SU-DHL-6 (cell line): ENCODE measurements at regions not wholly inside any gene's neighbourhood (a gene's known extent, or its start where the extent isn't known, plus 50 kb on each side); places are given as distances from the start of the nearest gene placed in this dataset.

Experiments used
- EZH2phosphoT487 ChIP-seq: fragments of 200-600 bp; sonication (generic), shearing (Covaris generic); conservative IDR thresholded peaks from 2 replicates; pipeline ENCODE4 v1.6.1; 2018; ENCODE audit warnings: mild to moderate bottlenecking, antibody characterized with exemption, low read length, moderate library complexity, mixed read lengths
- TF ChIP-seq, protein P1 (sequence below): fragments of 200-600 bp; sonication (generic); IDR thresholded peaks from one replicate; pipeline ENCODE4 v1.5.1; 2017; ENCODE audit warnings: antibody characterized with exemption, mild to moderate bottlenecking, low read length, moderate library complexity; ENCODE audit not compliant: insufficient read depth, poor library complexity, severe bottlenecking

DNA sequence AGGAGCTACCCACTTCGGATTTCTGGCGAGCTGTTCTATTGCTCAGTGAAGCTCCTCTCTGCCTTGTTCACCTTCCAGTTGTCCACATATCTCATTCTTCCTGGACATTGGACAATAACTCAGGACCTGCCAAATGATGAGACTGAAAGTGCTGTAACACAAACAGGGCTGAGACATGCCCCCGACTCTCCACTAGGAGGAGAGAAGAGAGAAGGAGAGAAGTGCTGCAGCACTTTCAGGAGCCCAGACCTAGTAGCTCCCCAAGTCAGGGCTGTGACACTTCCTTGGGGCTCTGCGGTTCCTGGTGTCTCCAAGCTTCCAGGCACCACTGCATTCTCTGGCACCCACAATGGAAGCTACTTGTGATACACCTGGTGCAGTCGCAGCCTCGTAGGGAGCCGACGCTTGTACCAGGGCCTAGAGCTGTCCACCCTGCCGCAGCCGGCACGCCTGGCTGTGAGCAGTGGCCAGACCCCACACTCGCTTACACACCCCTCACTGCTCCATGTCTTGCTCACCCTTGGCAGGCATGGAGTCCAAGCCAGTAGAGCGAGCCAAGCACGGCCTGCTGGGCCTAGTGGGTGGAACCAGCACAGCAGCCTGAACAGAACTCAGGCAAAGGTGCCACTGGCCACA, 234.9 kb downstream of the TECRL start:
- TF ChIP-seq, protein P1, sequence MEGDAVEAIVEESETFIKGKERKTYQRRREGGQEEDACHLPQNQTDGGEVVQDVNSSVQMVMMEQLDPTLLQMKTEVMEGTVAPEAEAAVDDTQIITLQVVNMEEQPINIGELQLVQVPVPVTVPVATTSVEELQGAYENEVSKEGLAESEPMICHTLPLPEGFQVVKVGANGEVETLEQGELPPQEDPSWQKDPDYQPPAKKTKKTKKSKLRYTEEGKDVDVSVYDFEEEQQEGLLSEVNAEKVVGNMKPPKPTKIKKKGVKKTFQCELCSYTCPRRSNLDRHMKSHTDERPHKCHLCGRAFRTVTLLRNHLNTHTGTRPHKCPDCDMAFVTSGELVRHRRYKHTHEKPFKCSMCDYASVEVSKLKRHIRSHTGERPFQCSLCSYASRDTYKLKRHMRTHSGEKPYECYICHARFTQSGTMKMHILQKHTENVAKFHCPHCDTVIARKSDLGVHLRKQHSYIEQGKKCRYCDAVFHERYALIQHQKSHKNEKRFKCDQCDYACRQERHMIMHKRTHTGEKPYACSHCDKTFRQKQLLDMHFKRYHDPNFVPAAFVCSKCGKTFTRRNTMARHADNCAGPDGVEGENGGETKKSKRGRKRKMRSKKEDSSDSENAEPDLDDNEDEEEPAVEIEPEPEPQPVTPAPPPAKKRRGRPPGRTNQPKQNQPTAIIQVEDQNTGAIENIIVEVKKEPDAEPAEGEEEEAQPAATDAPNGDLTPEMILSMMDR: no peak
- TF ChIP-seq EZH2phosphoT487: no peak
